ENCODE measurements at regions not wholly inside any gene's neighbourhood (a gene's known extent, or its start where the extent isn't known, plus 50 kb on each side); places are given as distances from the start of the nearest gene placed in this dataset.

DNA sequence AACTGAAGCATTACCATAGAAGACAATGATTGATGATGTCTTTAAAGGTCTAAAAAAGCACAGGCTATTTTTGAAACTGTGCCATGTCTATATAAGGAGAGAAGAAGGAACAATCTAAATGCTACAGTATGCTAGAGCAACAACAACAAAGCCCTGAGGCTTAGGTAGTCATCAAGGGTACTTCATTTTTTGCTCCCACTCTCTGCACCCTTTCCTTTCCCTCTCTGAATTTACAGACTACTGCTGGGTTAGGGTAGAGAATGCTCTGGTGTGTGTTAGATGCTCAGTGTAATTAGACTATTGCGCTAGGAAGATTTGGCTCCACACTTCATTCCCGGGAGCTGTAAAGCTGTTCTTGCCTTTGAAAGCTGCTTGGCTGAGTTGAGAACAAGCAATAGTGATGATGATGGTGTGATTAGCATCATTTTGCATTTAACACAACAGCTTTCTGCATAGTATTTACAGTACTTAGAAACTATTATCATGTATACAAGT, 1262.5 kb upstream of the CITED2 start:
- TF ChIP-seq YY1 (IDR thresholded peaks at IDR 0.05; ENCODE audit: insufficient read depth, insufficient read length) (no peak), SUZ12 (IDR thresholded peaks at IDR 0.05; ENCODE audit: extremely low read depth, insufficient read depth, insufficient read length) (no peak), ZNF274 (IDR thresholded peaks at IDR 0.05; ENCODE audit: low read depth, low read length) (no peak)
